GM13976 (cell line): ENCODE measurements at regions not wholly inside any gene's neighbourhood (a gene's known extent, or its start where the extent isn't known, plus 50 kb on each side); places are given as distances from the start of the nearest gene placed in this dataset.
"Not testable (repeated sequence)": the region's sequence is repeated elsewhere in the genome, so short reads cannot be mapped to it uniquely, and the experiment has no call there.

ENCODE experiments used
- DNase-seq: peaks from one replicate; pipeline ENCODE4 v3.0.0; 2012; ENCODE audit warnings: low spot score
- in situ Hi-C: fragments of 300-500 bp; cut with MboI; formaldehyde crosslinking; loops from one replicate; pipeline ENCODE4 v1.12.0; 2022; ENCODE audit warnings: low sequenced_read_pairs, mixed read lengths, inconsistent platforms; ENCODE audit not compliant: unreplicated experiment
- TF ChIP-seq, protein P1 (sequence below): IDR thresholded peaks from 2 replicates; pipeline ENCODE4 v1.5.1; 2012; ENCODE audit warnings: borderline replicate concordance, mild to moderate bottlenecking; ENCODE audit not compliant: insufficient read depth; ENCODE audit errors: extremely low read depth, missing control alignments, control extremely low read depth

DNA sequence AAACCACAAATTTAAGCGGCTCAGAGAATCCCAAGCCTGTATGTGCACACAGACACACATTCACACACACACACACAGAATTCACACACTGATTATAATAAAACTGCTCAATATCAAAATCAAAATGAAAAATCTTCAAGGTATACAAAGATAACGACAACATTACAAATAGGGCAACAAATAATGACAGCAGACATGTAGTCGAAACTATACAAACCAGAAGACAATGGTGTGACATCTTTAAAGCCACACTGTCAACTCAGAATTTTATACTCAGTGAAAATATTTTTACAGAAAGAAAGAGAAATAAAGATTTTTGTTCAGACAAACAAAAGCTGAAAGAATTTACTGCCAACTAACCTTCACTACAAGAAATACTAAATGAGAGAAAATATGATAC lies 333.4 kb downstream of the INSIG2 start:
- in situ Hi-C loops, result no loop called here
- TF ChIP-seq, protein P1, sequence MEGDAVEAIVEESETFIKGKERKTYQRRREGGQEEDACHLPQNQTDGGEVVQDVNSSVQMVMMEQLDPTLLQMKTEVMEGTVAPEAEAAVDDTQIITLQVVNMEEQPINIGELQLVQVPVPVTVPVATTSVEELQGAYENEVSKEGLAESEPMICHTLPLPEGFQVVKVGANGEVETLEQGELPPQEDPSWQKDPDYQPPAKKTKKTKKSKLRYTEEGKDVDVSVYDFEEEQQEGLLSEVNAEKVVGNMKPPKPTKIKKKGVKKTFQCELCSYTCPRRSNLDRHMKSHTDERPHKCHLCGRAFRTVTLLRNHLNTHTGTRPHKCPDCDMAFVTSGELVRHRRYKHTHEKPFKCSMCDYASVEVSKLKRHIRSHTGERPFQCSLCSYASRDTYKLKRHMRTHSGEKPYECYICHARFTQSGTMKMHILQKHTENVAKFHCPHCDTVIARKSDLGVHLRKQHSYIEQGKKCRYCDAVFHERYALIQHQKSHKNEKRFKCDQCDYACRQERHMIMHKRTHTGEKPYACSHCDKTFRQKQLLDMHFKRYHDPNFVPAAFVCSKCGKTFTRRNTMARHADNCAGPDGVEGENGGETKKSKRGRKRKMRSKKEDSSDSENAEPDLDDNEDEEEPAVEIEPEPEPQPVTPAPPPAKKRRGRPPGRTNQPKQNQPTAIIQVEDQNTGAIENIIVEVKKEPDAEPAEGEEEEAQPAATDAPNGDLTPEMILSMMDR, result no peak
- no peak for DNase-seq

DNA sequence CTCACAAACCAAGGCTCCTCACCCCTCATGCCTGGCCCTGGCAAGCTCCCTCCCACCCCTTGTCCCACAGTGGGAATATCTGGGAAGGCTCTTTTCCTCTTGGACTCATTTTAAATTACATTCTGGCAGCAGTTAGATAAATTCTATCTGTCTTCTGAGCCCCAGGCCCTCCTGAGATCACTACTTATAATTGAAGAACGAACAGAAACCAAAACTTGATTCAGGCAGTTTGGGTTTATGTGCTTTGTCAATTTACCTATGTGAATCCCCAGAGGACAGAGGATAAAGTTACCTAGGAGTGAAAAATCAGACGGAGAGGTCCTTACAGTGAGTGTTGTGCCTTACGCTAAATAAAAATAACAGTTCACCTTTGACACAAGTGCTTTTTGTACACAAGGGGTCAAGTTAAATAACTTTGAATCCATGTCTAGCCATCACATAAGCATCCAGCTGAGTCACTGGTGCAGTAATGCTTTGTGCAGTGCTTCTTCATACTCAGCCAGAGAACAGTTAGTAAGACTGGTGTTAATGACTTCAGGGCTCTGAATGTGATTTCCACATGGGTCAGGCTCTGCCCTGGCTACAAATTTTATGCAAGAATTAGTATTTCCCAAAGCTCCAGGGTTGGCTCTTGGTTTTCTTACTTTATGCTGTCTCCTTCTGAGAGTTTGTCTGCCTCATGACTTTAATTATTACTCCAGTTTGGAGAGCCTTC lies 329.3 kb downstream of the INSIG2 start:
- no peak for DNase-seq
- in situ Hi-C loops, result no loop called here
- TF ChIP-seq, protein P1, result no peak

DNA sequence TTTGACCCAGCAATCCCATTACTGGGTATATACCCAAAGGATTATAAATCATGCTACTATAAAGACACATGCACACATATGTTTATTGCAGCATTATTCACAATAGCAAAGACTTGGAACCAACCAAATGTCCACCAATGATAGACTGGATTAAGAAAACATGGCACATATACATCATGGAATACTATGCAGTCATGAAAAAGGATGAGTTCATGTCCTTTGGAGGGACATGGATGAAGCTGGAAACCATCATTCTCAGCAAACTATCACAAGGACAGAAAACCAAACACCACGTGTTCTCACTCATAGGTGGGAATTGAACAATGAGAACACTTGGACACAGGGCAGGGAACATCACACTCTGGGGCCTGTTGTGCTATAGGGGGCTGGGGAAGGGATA lies 326.9 kb downstream of the INSIG2 start:
- in situ Hi-C loops, DNase-seq: not testable (repeated sequence)

DNA sequence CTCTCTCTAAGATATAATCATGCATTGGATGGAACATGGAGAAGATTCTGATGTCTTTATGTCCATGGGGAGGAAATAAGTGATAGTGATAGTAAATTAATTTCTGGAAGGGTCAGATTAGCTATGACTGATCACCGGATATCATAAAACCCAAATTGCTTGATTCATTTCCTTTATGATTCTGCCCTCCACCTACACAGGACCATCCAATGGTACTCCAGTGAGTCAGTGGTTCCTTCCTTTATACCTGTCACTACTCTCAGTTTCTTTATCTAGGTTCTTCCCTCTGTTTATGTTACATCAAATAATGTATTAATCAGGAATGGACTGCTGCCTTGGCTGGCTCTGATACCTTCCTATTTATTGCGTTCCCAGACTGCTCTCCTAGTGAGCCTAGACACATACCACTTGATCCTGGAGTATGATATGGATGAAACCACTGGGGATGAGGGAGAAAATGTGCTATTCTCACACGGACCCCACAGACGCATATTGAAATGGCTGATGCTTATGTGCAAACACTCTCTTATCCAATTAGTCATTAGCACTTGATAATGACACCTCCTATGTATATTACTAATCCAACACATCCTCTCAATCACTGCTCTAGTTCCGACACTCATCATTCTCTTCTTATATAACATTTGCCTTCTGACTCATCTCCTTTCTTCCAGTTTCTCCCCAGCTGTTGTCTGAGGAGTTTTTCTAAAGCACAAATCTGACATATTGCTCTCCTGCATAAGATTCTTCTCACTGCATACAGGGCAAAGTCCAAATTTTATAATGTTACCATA lies 315.6 kb downstream of the INSIG2 start:
- no peak for DNase-seq
- in situ Hi-C loops, result no loop called here
- TF ChIP-seq, protein P1, result no peak

DNA sequence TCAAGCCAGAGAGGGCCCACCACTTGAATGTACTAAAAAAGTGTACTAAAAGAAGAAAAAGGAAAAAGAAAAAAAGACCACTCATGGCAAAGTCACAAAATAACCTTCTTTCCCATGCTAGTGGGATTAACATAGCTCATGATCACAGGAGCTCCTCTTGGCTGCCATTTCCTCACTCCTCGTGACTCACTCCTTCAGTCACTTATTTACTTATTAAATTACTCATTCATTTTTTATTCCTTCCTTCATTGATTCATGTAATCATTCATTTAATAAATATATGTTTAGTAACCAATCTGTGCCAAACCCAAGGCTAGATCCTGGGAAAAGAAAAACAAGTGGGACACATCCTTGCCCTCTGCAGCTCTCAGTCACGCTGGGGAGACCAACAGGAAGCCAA lies 300.5 kb downstream of the INSIG2 start:
- TF ChIP-seq, protein P1, result no peak
- in situ Hi-C loops, result no loop called here
- no peak for DNase-seq

DNA sequence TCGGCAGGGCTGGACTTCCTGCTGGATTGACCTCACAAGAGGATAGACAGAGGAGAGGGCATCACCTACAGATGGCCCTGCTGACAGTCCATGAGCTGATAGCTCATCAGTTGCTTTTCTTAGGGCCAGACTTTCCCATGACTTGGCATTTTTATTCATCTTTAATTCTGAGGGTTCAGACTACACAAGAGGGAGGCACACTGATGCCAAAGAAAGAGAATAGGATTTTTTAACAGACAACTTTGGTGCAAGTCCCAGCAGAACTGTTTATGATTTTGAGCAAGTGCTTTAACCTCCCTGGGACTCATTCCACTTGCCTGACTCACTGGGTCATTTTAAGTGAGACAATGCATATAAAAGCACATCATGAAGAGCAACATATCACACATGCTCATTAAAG lies 299.2 kb downstream of the INSIG2 start:
- in situ Hi-C loops, result no loop called here
- TF ChIP-seq, protein P1, result no peak
- DNase-seq, result no peak

DNA sequence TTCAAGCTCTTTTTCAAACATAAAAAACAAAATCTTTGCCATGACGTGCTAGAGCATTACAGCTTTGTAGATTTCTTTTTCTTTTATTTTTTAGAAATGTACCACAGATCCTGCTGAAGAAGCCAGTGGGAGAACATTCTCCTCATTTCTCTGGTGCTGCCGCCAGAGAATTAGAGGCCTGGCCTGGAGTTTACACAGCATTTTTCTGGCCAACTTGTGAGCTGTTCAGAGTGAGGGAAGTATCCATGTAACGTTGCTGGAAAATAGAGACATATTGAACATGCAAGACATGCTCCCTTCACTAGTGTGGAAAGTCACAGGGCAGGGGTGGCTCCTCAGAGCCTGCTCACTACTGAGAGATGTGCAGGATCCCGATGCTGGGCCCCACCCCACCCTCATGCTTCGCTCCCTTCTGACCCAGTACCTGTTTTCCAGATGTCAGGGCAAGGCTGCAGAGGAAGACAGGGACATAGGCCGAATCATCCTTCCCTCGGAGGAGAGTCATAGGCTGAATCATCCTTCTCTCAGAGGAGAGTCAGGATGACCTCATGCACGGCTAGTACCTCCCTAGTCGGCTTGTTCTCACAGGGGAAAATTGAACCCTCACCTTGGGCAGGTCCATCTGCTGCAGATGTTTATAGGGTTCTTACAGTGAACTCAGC lies 298.5 kb downstream of the INSIG2 start:
- TF ChIP-seq, protein P1, result no peak
- no peak for DNase-seq
- in situ Hi-C loops, result no loop called here
